SHP77 treated with DMSO at 0.1 percent for 48 hours (cell line): ENCODE measurements at regions not wholly inside any gene's neighbourhood (a gene's known extent, or its start where the extent isn't known, plus 50 kb on each side); places are given as distances from the start of the nearest gene placed in this dataset.

ENCODE experiments used
- DNase-seq: peaks from one replicate; lab custom pipeline; 2025; lab: John Stamatoyannopoulos, UW

DNA sequence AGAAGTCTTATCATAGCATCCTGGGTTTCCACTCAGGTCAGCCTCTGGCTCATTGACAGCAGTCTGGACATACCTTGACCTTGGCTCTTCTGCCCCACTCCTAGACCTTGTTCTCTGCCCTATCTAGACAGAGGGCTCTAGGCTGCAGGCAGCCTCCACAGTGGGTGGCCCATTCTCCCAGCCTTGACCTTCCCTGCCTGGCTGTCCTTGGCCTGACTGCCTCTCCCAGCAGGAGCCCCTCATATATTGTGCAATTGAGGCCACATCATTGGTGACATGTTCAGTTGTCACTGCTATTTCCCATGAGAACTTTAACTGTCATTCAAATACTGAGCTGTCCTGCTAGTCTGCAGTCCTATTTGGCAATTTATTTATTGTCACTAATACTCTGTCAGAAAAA lies 503.4 kb downstream of the PLXNA4 start:
- no peak for DNase-seq

DNA sequence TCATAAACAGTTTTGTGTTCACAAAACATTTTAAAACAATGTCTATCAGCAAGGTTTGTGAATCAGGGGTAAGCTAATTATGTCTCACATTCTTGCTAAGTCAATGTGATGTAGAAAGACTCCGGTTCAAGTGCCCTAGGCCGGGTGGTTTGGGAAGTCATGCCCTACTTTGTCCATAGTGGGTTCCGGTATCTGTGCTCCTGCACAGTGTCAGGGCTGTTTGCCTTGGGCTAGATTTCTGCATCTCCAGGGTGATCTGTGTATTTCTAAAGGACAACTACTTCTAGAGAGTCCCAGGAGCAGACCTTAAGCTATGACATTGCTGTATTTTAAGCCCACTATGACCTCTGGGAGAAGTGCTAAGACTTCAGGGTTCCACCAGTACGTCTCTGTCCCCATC lies 504.1 kb downstream of the PLXNA4 start:
- no peak for DNase-seq

- no peak for DNase-seq
These were observed 507.0 kb downstream of the PLXNA4 start for GRCh38 chr7:132069306-132069705.

DNA sequence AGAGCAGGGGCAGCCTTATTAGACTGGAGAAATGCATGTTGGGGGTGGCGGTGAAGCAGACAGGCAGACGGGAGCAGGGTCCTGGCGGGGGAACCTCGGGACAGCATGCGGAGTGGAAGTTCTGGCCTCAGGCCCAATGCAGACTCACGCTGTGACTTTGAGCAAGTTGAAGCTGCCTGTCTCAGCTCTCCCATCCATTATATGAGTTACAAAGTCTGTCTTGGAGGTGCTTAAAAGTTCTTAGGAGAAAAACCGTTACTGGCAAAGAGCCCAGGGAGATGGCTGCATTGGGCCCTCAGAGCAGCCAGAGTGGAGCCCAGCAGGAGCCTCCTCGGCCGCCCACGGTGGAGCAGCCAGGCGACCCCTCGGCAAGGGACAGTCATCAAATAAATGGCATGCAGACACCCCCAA lies 509.5 kb downstream of the PLXNA4 start:
- DNase-seq, result no peak

GRCh38 chr7:132065989-132066603 lies 509.7 kb upstream of the PODXL start:
- DNase-seq, result no peak

DNA sequence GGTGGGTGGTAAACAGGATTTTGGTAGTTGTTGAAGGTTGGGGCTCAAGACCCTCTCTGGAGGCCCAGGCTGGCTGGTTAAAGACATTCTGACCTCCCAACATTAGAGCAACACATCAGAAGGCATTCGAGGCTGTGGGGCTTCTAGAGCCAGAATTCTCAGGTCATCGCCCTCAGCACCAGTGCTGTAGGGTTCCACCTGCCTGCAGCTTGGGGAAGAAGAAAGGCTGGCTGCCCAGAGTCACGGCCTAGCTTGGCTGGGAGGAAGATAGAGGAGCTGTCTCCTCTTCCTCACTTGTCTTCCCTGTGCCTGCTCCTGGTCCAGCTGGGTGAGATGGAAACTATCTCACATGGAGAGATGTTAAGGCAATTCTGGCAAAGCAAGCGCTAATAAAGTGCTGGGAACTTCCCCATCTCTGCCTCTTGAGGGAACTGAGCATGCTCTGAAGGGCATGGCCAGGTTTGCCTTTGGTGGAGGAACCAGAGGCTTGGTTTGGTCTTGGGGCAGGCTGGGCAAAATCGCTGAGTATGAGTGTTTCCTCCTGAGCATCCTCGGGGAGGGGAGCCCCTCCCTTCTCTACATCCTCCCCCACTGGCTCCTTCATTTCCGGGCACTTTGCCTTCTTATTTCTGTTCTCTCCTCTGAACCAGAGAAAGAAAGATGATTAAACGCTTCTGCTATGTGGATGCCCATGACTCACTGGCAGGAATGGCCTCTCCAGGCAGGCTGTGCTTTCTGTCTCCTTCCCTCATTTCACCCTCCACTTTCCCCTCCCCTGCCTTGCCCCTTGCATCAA lies 509.0 kb upstream of the PODXL start:
- DNase-seq, result no peak

DNA sequence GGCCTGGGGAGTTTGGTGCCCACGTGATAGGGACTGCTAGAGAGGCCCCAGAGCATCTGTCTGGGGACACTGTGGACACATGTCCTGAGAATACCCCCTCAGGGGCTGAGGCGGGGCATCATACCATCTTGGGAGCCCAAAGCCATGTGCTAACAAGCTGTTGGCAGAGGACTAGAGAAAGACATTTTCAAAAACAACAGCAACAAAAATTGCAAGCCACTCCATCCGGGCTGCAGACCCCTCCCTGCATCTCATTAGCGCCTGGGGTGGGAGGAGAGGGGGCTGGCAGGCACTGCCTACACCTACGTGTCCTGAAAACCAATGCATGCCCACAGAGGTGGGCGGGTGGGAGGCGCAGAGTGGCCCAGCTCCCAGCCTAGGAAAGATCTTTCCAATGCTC lies 507.4 kb upstream of the PODXL start:
- no peak for DNase-seq

GRCh38 chr7:132061937-132062336 lies 505.5 kb upstream of the PODXL start:
- no peak for DNase-seq

- no peak for DNase-seq
These were observed 502.7 kb upstream of the PODXL start for GRCh38 chr7:132059141-132059540.

GRCh38 chr7:132055336-132056120 lies 499.1 kb upstream of the PODXL start:
- no peak for DNase-seq

GRCh38 chr7:132053871-132054270 lies 497.4 kb upstream of the PODXL start:
- no peak for DNase-seq

DNA sequence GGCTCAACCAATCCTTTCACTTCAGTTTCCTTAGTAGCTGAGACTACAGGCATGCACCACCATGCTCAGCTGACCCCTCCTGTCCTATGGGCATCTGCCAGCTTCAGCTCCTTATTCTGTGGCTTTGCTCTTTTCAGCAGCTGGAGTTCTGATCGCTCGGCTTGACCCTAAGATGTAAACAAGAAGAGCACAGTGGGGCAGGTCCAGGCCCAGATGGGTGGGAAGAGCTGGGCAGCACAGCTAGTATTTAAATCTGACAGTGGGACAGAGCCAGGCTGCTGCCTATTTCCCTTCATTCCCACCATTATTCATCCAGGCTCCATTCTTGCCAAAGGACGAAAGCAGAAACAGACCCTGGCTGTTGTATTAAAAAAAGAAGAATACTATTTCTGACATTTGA lies 494.9 kb upstream of the PODXL start:
- DNase-seq, result no peak

- no peak for DNase-seq
These were observed 493.3 kb upstream of the PODXL start for GRCh38 chr7:132049462-132050304.

GRCh38 chr7:132045481-132045980 lies 489.1 kb upstream of the PODXL start:
- no peak for DNase-seq

DNA sequence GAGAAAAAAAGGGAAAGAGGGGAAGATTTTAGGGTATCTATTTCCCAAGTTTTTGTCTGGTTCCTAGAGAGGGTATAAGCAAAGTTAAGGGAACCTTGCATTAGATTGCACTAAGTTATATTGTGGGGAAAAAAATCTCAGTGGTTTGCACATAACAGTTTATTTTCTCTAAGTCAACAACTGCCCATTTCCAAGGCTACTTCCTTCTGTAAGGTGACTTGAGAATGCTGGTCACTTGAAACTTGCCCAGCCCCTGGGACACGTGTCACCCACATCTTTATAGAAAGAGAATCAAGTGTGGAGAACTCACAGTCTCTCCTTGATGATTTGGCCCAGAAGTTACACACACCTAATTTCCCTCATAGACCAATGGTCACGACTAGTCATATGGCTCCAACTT lies 488.6 kb upstream of the PODXL start:
- no peak for DNase-seq

DNA sequence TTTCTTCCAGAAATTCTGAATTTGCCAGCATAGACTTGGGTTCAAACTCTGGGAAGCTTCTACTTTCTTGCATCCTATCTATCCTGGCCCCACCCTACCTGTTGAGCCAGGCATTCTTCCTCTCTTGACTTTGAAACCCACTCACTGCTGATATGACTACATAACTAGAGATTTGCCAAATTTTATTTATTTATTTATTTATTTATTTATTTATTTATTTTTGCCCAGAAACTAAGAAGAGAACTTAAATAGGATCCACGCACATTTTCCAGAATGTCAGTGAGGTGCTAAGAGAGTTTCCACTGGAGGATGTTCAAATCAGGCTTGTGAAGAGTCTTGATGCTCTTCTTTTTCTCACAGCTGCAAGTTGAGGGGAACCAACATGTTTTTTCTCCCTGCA lies 487.8 kb upstream of the PODXL start:
- no peak for DNase-seq

DNA sequence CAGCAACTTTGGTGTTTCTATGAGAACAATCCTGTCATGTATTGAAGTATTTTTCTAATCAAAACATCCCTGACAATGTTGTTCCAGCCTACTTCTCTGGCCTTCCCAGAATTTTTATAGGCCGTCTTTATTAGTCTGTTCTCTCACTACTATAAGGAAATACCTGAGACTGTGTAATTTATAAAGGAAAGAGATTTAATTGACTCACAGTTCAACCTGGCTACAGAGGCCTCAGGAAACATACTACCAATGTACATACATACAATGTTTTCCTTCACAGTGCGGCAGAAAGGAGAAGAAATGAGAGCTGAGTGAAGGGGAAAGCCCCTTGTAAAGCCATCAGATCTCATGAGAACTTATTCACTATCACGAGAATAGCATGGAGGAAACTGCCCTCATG lies 484.7 kb upstream of the PODXL start:
- DNase-seq, result no peak

DNA sequence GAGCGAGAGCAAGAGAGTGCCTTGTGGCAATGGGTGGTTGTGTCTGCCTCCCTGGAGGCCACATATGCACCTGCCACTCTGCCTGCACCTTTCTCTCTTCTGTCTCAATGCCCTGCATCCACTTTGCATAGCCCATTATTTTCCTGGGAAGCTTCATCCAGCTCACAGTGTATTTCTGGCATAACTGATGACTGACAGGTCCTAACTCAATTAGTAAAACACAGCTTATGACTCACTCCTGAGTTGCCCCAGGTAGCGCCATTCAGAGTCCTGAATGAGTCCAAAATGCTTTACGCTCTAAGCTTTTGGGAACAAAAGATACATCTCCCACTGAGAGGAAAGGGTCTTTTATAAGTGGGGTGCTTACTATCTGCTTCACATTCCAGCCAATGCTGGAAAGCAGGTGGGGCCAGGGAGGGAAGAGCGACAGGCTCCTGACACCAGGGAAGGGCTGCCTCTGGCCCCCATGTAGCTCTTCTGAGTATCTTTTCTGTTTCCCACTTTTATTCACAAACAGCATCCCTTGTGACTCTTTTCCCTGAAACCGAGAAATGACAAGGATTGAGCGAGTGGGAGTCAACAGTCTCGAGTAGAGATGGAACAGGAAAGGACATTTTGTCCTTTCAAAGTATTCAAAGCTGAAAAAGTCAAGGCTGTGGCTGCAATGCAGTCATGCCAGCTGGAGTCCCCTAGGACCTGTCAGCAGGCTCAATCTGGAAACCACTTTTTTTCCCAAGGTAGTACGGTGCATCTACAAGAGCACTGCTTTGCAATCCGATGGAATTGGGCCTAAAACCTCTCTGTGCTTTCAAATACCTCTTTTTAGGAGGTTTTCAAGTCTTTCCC lies 479.3 kb upstream of the PODXL start:
- no peak for DNase-seq

DNA sequence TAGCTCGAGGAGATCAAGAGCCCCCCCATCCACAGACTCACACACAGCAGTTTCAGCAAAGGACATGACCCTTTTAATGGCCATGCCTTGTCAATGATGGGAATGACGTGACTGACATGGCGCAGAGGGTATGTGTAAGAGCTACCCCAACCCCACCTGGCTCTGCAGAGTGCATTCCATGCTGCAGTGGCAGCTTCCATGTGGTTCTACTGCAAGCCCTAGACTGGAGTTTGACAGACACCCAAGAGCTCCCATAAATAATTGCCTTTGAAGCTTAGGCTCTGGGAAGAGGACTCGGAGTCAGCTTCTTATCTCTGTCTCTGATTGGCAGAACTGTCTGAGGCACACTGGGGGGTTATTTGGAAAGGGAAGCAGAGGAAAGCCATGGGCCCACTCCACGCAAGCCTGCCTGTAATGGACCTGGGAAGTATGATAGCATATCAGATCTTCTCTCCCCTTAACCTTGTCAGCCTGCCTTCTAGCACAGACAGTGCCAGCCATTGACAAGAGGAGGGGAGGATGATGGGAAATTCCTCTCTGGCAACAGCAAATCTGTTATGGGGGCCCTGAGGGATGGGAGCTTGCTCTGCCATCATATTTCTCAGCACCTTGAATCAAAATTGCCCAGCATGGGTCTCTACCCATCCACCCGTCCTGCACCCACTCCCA lies 478.5 kb upstream of the PODXL start:
- no peak for DNase-seq

DNA sequence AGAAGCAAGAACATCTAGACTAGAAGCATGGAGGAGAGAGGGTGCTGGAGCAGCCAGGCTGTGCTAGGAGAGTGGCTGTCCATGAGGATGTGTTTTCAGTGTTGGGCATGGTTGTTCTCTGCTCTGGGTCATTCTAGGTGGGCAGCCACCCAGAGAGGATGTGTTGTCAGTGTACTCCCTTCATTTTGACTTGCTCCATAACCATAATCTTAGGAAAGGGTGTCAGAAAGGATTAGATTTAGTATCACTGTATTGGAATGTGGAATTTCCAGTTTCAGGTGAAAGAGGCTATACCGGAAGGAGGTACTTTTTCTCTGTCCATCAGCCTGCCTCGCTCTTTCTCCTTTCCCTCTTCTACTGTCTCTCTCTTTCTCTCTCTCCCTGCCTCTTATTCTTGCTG lies 474.5 kb upstream of the PODXL start:
- DNase-seq, result no peak
